Neural cell (in vitro differentiated cells): ENCODE measurements at regions not wholly inside any gene's neighbourhood (a gene's known extent, or its start where the extent isn't known, plus 50 kb on each side); places are given as distances from the start of the nearest gene placed in this dataset.

Experiments used
- EP300 ChIP-seq: fragments of 450-650 bp; conservative IDR thresholded peaks from 2 replicates; pipeline ENCODE4 v1.6.1; 2014; ENCODE audit warnings: antibody characterized with exemption, mild to moderate bottlenecking, moderate library complexity; ENCODE audit not compliant: poor library complexity, severe bottlenecking
- EZH2 ChIP-seq: fragments of 200-600, 300-800 bp; shearing (Covaris generic), sonication (generic); IDR thresholded peaks from 2 replicates; pipeline ENCODE4 v1.6.1; 2014; ENCODE audit warnings: antibody characterized with exemption, low read length, borderline replicate concordance, mild to moderate bottlenecking; ENCODE audit not compliant: insufficient read depth, poor library complexity, severe bottlenecking
- MXI1 ChIP-seq: fragments of 450-650 bp; conservative IDR thresholded peaks from 2 replicates; pipeline ENCODE4 v1.6.1; 2014; ENCODE audit warnings: antibody characterized with exemption, mild to moderate bottlenecking; ENCODE audit not compliant: poor library complexity, severe bottlenecking
- POLR2AphosphoS5 ChIP-seq: IDR thresholded peaks from 2 replicates; pipeline ENCODE4 v1.6.1; 2012
- RAD21 ChIP-seq: fragments of 450-650 bp; conservative IDR thresholded peaks from 2 replicates; pipeline ENCODE4 v1.6.1; 2014; ENCODE audit warnings: antibody characterized with exemption, mild to moderate bottlenecking, moderate library complexity
- SMC3 ChIP-seq: fragments of 450-650 bp; conservative IDR thresholded peaks from 2 replicates; pipeline ENCODE4 v1.6.1; 2014; ENCODE audit warnings: antibody characterized with exemption, mild to moderate bottlenecking, moderate library complexity; ENCODE audit not compliant: poor library complexity
- TAF1 ChIP-seq: IDR thresholded peaks from 2 replicates; pipeline ENCODE4 v1.6.1; 2012; ENCODE audit warnings: low read depth
- TF ChIP-seq, protein P1 (sequence below): fragments of 450-650 bp; IDR thresholded peaks from 2 replicates; pipeline ENCODE4 v1.5.1; 2014; ENCODE audit warnings: antibody characterized with exemption, mild to moderate bottlenecking, moderate library complexity; ENCODE audit not compliant: poor library complexity, severe bottlenecking
- TF ChIP-seq, protein P2 (sequence below): IDR thresholded peaks from 2 replicates; pipeline ENCODE4 v1.6.1; 2012; ENCODE audit warnings: borderline replicate concordance

GRCh38 chr3:83074485-83074884, 1313.0 kb upstream of the GBE1 start:
- TF ChIP-seq EZH2 (no peak), RAD21 (no peak), MXI1 (no peak), EP300 (no peak), POLR2AphosphoS5 (no peak), SMC3 (no peak), TAF1 (no peak)
- TF ChIP-seq, protein P1, sequence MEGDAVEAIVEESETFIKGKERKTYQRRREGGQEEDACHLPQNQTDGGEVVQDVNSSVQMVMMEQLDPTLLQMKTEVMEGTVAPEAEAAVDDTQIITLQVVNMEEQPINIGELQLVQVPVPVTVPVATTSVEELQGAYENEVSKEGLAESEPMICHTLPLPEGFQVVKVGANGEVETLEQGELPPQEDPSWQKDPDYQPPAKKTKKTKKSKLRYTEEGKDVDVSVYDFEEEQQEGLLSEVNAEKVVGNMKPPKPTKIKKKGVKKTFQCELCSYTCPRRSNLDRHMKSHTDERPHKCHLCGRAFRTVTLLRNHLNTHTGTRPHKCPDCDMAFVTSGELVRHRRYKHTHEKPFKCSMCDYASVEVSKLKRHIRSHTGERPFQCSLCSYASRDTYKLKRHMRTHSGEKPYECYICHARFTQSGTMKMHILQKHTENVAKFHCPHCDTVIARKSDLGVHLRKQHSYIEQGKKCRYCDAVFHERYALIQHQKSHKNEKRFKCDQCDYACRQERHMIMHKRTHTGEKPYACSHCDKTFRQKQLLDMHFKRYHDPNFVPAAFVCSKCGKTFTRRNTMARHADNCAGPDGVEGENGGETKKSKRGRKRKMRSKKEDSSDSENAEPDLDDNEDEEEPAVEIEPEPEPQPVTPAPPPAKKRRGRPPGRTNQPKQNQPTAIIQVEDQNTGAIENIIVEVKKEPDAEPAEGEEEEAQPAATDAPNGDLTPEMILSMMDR = no peak
- TF ChIP-seq, protein P2, sequence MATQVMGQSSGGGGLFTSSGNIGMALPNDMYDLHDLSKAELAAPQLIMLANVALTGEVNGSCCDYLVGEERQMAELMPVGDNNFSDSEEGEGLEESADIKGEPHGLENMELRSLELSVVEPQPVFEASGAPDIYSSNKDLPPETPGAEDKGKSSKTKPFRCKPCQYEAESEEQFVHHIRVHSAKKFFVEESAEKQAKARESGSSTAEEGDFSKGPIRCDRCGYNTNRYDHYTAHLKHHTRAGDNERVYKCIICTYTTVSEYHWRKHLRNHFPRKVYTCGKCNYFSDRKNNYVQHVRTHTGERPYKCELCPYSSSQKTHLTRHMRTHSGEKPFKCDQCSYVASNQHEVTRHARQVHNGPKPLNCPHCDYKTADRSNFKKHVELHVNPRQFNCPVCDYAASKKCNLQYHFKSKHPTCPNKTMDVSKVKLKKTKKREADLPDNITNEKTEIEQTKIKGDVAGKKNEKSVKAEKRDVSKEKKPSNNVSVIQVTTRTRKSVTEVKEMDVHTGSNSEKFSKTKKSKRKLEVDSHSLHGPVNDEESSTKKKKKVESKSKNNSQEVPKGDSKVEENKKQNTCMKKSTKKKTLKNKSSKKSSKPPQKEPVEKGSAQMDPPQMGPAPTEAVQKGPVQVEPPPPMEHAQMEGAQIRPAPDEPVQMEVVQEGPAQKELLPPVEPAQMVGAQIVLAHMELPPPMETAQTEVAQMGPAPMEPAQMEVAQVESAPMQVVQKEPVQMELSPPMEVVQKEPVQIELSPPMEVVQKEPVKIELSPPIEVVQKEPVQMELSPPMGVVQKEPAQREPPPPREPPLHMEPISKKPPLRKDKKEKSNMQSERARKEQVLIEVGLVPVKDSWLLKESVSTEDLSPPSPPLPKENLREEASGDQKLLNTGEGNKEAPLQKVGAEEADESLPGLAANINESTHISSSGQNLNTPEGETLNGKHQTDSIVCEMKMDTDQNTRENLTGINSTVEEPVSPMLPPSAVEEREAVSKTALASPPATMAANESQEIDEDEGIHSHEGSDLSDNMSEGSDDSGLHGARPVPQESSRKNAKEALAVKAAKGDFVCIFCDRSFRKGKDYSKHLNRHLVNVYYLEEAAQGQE = no peak
